GM19468 (cell line): ENCODE measurements at regions not wholly inside any gene's neighbourhood (a gene's known extent, or its start where the extent isn't known, plus 50 kb on each side); places are given as distances from the start of the nearest gene placed in this dataset.

ENCODE experiments used
- ATAC-seq: cut with Tn5 transposase; IDR thresholded peaks from one replicate; pipeline ENCODE4 v1.9.1; 2021; ENCODE audit warnings: mild to moderate bottlenecking, moderate library complexity, moderate number of reproducible peaks; ENCODE audit not compliant: unreplicated experiment; ENCODE audit errors: extremely low read depth

GRCh38 chr14:65866886-65867285 is 454.4 kb downstream of the FUT8 start:
- ATAC-seq: no peak

- ATAC-seq: no peak
These were observed 454.8 kb downstream of the FUT8 start for GRCh38 chr14:65867333-65867732.

GRCh38 chr14:65872536-65872935 is 460.0 kb downstream of the FUT8 start:
- ATAC-seq: no peak

GRCh38 chr14:65877166-65877565 is 464.6 kb downstream of the FUT8 start:
- ATAC-seq: no peak

- no peak for ATAC-seq
These were observed 465.1 kb downstream of the FUT8 start for GRCh38 chr14:65877624-65878023.

GRCh38 chr14:65878586-65878985 is 466.1 kb downstream of the FUT8 start:
- ATAC-seq: no peak

GRCh38 chr14:65879248-65880009 is 466.9 kb downstream of the FUT8 start:
- no peak for ATAC-seq

GRCh38 chr14:65880507-65880906 is 468.0 kb downstream of the FUT8 start:
- ATAC-seq: no peak

GRCh38 chr14:65881642-65882041 is 469.1 kb downstream of the FUT8 start:
- no peak for ATAC-seq

- ATAC-seq: no peak
These were observed 476.1 kb downstream of the FUT8 start for GRCh38 chr14:65888677-65889076.

- no peak for ATAC-seq
These were observed 479.8 kb downstream of the FUT8 start for GRCh38 chr14:65892315-65892714.

- ATAC-seq: no peak
These were observed 487.6 kb downstream of the FUT8 start for GRCh38 chr14:65900164-65900563.

GRCh38 chr14:65901595-65901994 is 489.1 kb downstream of the FUT8 start:
- ATAC-seq: no peak

- ATAC-seq: no peak
These were observed 492.5 kb downstream of the FUT8 start for GRCh38 chr14:65904988-65905387.

- no peak for ATAC-seq
These were observed 493.8 kb downstream of the FUT8 start for GRCh38 chr14:65906344-65906743.

- no peak for ATAC-seq
These were observed 494.4 kb downstream of the FUT8 start for GRCh38 chr14:65906948-65907347.

- no peak for ATAC-seq
These were observed 497.7 kb downstream of the FUT8 start for GRCh38 chr14:65910108-65910786.

- ATAC-seq: no peak
These were observed 502.6 kb downstream of the FUT8 start for GRCh38 chr14:65915125-65915524.

- no peak for ATAC-seq
These were observed 503.5 kb downstream of the FUT8 start for GRCh38 chr14:65916055-65916454.

GRCh38 chr14:65920996-65921395 is 508.5 kb downstream of the FUT8 start:
- ATAC-seq: no peak

GRCh38 chr14:65922142-65922541 is 509.6 kb downstream of the FUT8 start:
- ATAC-seq: no peak

- no peak for ATAC-seq
These were observed 514.0 kb downstream of the FUT8 start for GRCh38 chr14:65926504-65926903.
